Keratinocyte (primary cell): ENCODE measurements at regions not wholly inside any gene's neighbourhood (a gene's known extent, or its start where the extent isn't known, plus 50 kb on each side); places are given as distances from the start of the nearest gene placed in this dataset.

Source experiments
- DNase-seq: peaks from one replicate; pipeline ENCODE4 v3.0.0-alpha.2; 2011; ENCODE audit warnings: low read depth, missing footprints, low spot score
- FAIRE-seq: peaks from 2 replicates; lab custom pipeline; 2011; peaks lifted over from hg19 to GRCh38; lab: Jason Lieb, UNC
- H2AFZ ChIP-seq: 2 replicates; pipeline ENCODE4 v1.6.0; 2012; ENCODE audit warnings: low read length, control low read depth, inconsistent platforms; ENCODE audit not compliant: control insufficient read depth
- H3K27ac ChIP-seq: 2 replicates; pipeline ENCODE4 v1.5.1; 2011; ENCODE audit warnings: low read length; ENCODE audit not compliant: control insufficient read depth, insufficient read depth
- H3K27me3 ChIP-seq: 3 replicates; pipeline ENCODE4 v1.6.0; 2011; ENCODE audit warnings: low read length; ENCODE audit not compliant: control insufficient read depth, insufficient read depth; ENCODE audit errors: extremely low read depth
- H3K36me3 ChIP-seq, 2 experiments: 2 replicates in 1 of 2; 3 replicates in 1 of 2; pipeline ENCODE4 v1.5.1; 2011; ENCODE audit warnings: low read length in 2 of 2, mild to moderate bottlenecking in 1 of 2; ENCODE audit not compliant: control insufficient read depth in 2 of 2, insufficient read depth in 2 of 2; ENCODE audit errors: extremely low read depth in 1 of 2
- H3K4me1 ChIP-seq: 3 replicates; pipeline ENCODE4 v1.5.1; 2011; ENCODE audit warnings: low read length; ENCODE audit not compliant: control insufficient read depth, insufficient read depth; ENCODE audit errors: extremely low read depth
- H3K4me2 ChIP-seq: 3 replicates; pipeline ENCODE4 v1.6.0; 2011; ENCODE audit warnings: low read depth, low read length; ENCODE audit not compliant: control insufficient read depth, insufficient read depth; ENCODE audit errors: extremely low read depth
- H3K4me3 ChIP-seq, 3 experiments: fragments of 200-600 bp in 1 of 3; sonication (generic) in 1 of 3; 2 replicates in 2 of 3; 3 replicates in 1 of 3; pipeline ENCODE4 v1.5.1; 2011 to 2016; ENCODE audit warnings: low read length in 3 of 3, mild to moderate bottlenecking in 3 of 3, control low read depth in 2 of 3, inconsistent platforms in 1 of 3, low read depth in 1 of 3, mixed read lengths in 1 of 3, mixed run types in 1 of 3, moderate library complexity in 1 of 3; ENCODE audit not compliant: control insufficient read depth in 2 of 3, insufficient read depth in 2 of 3; ENCODE audit errors: extremely low read depth in 1 of 3
- H3K79me2 ChIP-seq: 2 replicates; pipeline ENCODE4 v1.6.0; 2012; ENCODE audit warnings: low read length; ENCODE audit not compliant: control insufficient read depth, insufficient read depth
- H3K9ac ChIP-seq: 3 replicates; pipeline ENCODE4 v1.6.0; 2011; ENCODE audit warnings: low read length; ENCODE audit not compliant: control insufficient read depth, insufficient read depth; ENCODE audit errors: extremely low read depth
- H3K9me1 ChIP-seq: 3 replicates; pipeline ENCODE4 v1.6.0; 2011; ENCODE audit warnings: low read length; ENCODE audit not compliant: control insufficient read depth, insufficient read depth; ENCODE audit errors: extremely low read depth
- H3K9me3 ChIP-seq: 2 replicates; pipeline ENCODE4 v1.5.1; 2012; ENCODE audit warnings: low read depth, low read length; ENCODE audit not compliant: control insufficient read depth
- H4K20me1 ChIP-seq: 3 replicates; pipeline ENCODE4 v1.6.0; 2011; ENCODE audit warnings: low read length; ENCODE audit not compliant: control insufficient read depth, insufficient read depth; ENCODE audit errors: extremely low read depth
- EZH2 ChIP-seq: IDR thresholded peaks from one replicate; pipeline ENCODE4 v1.6.1; 2012; ENCODE audit warnings: inconsistent platforms, mild to moderate bottlenecking, low read length, moderate library complexity
- dilution Hi-C: fragments of 300-500 bp; cut with MboI; formaldehyde crosslinking; loops from one replicate; pipeline ENCODE4 v1.7.0; 2020; ENCODE audit warnings: low sequenced_read_pairs; ENCODE audit not compliant: extremely low pct_ligation_motif_present
- TF ChIP-seq, protein P1 (sequence below), 3 experiments: IDR thresholded peaks in 1 of 3; conservative IDR thresholded peaks in 1 of 3; optimal IDR thresholded peaks in 1 of 3; 2 replicates in 2 of 3; 3 replicates in 1 of 3; pipeline versions ENCODE3 to v1.5.1; 2011; ENCODE audit warnings: low read length in 3 of 3, mild to moderate bottlenecking in 3 of 3, moderate library complexity in 2 of 3, control low read depth in 1 of 3, inconsistent platforms in 1 of 3; ENCODE audit not compliant: insufficient read depth in 2 of 3; ENCODE audit errors: extremely low read depth in 1 of 3

- H3K36me3 ChIP-seq: no peaks in the 10 kb centered on the region
- FAIRE-seq (no peak), DNase-seq (no peak)
- H3K4me2 ChIP-seq: no peak overlapping the region
- dilution Hi-C loops: no loop called here
- no peak overlapping the region for H2AFZ ChIP-seq
- H3K9me1 ChIP-seq: no peaks in the 10 kb centered on the region
- no peaks in the 10 kb centered on the region for H3K27me3 ChIP-seq
- no peak overlapping the region for H3K4me3 ChIP-seq
- no peak overlapping the region for H3K9ac ChIP-seq
- no peaks in the 10 kb centered on the region for H4K20me1 ChIP-seq
- no peak for TF ChIP-seq EZH2
- TF ChIP-seq, protein P1, sequence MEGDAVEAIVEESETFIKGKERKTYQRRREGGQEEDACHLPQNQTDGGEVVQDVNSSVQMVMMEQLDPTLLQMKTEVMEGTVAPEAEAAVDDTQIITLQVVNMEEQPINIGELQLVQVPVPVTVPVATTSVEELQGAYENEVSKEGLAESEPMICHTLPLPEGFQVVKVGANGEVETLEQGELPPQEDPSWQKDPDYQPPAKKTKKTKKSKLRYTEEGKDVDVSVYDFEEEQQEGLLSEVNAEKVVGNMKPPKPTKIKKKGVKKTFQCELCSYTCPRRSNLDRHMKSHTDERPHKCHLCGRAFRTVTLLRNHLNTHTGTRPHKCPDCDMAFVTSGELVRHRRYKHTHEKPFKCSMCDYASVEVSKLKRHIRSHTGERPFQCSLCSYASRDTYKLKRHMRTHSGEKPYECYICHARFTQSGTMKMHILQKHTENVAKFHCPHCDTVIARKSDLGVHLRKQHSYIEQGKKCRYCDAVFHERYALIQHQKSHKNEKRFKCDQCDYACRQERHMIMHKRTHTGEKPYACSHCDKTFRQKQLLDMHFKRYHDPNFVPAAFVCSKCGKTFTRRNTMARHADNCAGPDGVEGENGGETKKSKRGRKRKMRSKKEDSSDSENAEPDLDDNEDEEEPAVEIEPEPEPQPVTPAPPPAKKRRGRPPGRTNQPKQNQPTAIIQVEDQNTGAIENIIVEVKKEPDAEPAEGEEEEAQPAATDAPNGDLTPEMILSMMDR (optimal IDR thresholded peaks at IDR 0.05 in 1 of 3, IDR thresholded peaks at IDR 0.05 in 1 of 3, conservative IDR thresholded peaks at IDR 0.05 in 1 of 3; ENCODE audit: extremely low read depth in 1 of 3, insufficient read depth in 2 of 3, low read length in 3 of 3): no peak
- H3K79me2 ChIP-seq: no peaks in the 10 kb centered on the region
- H3K27ac ChIP-seq: no peak overlapping the region
- H3K4me1 ChIP-seq: no peaks in the 10 kb centered on the region
- H3K9me3 ChIP-seq: no peaks in the 10 kb centered on the region
Measured at GRCh38 chrX:134745636-134746409, 51.2 kb downstream of the PABIR2 start.

DNA sequence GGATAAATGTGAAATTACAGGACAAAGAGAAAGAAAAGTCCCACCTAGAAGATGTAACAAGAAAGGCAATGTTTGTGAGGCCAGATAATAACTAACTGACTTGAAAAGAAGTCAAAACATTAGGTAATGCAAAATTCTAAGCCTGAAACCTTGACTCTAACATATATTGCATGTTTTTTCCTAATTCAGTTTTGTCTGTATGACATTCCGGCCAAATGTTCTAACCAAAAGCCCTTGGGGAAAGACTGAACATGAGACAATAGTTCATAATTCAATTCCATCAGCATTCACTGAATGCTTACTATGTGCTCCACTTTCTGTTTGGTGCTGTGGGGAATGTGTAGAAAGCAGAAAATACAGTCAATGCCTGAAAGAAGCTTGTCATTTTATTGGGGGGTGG lies 53.9 kb downstream of the PABIR2 start:
- Histone ChIP-seq H3K4me3 (no peak overlapping the region), H3K9ac (no peak overlapping the region), H4K20me1 (no peaks in the 10 kb centered on the region), H2AFZ (no peak overlapping the region), H3K9me3 (no peaks in the 10 kb centered on the region), H3K4me1 (no peaks in the 10 kb centered on the region), H3K79me2 (no peaks in the 10 kb centered on the region), H3K27me3 (no peaks in the 10 kb centered on the region), H3K4me2 (no peak overlapping the region), H3K27ac (no peak overlapping the region), H3K9me1 (no peaks in the 10 kb centered on the region), H3K36me3 (no peaks in the 10 kb centered on the region)
- DNase-seq (no peak), FAIRE-seq (no peak)
- TF ChIP-seq, protein P1 (optimal IDR thresholded peaks at IDR 0.05 in 1 of 3, IDR thresholded peaks at IDR 0.05 in 1 of 3, conservative IDR thresholded peaks at IDR 0.05 in 1 of 3; ENCODE audit: extremely low read depth in 1 of 3, insufficient read depth in 2 of 3, low read length in 3 of 3): no peak
- no peak for TF ChIP-seq EZH2
- dilution Hi-C loops: no loop called here
